ENCODE measurements at regions not wholly inside any gene's neighbourhood (a gene's known extent, or its start where the extent isn't known, plus 50 kb on each side); places are given as distances from the start of the nearest gene placed in this dataset.
"Not testable (repeated sequence)": the region's sequence is repeated elsewhere in the genome, so short reads cannot be mapped to it uniquely, and the experiment has no call there.

- no peaks in the 10 kb centered on the region for H3K27me3 ChIP-seq (ENCODE audit: control insufficient read depth in 1 of 2, insufficient read depth in 2 of 2, low read length in 2 of 2)
- no peak overlapping the region for H3K4me3 ChIP-seq (ENCODE audit: low read depth in 1 of 2, low read length in 2 of 2)
- WGBS, 2 donors: 25 to 42% methylated on average over 6 of the region's 6 CpGs
- no peaks in the 10 kb centered on the region for H3K4me1 ChIP-seq (ENCODE audit: control insufficient read depth in 2 of 2, insufficient read depth in 2 of 2, low read length in 1 of 2)
- no peaks in the 10 kb centered on the region for H3K9me3 ChIP-seq (ENCODE audit: control insufficient read depth in 2 of 2, insufficient read depth in 1 of 2, low read depth in 1 of 2, low read length in 1 of 2)
- H3K36me3 ChIP-seq (ENCODE audit: control insufficient read depth in 2 of 2, insufficient read depth in 2 of 2, low read length in 1 of 2): no peaks in the 10 kb centered on the region
- no peak overlapping the region for H3K27ac ChIP-seq (ENCODE audit: low read depth in 2 of 2, low read length in 1 of 2)
Observed at GRCh38 chr6:155543166-155543847, 87.7 kb upstream of the NOX3 start.

DNA sequence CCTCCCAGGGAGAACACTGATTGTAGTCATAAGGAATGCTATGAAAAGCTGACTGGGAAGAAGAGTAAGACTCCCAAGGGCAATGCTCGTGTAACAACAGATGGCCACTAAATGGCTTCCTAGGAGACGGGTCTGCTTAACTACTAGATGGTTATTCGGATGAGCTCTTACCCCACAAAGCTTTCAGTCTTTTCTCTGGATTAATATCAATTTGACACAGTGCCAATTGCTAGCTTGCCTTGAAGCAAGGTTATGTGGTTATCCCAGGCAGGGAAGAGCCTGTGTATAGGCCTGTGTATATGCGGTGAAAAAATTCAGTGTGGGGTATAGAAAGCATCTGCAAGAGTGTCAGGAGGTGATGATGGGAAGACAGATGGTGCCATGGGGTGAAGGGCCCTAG, 86.4 kb upstream of the NOX3 start:
- H3K4me1 ChIP-seq (ENCODE audit: control insufficient read depth in 2 of 2, insufficient read depth in 2 of 2, low read length in 1 of 2): no peaks in the 10 kb centered on the region
- no peak overlapping the region for H3K4me3 ChIP-seq (ENCODE audit: low read depth in 1 of 2, low read length in 2 of 2)
- H3K27me3 ChIP-seq (ENCODE audit: control insufficient read depth in 1 of 2, insufficient read depth in 2 of 2, low read length in 2 of 2): no peaks in the 10 kb centered on the region
- WGBS, 2 donors: 79 to 89% methylated on average over 4 of the region's 4 CpGs
- H3K9me3 ChIP-seq (ENCODE audit: control insufficient read depth in 2 of 2, insufficient read depth in 1 of 2, low read depth in 1 of 2, low read length in 1 of 2): no peaks in the 10 kb centered on the region
- no peak overlapping the region for H3K27ac ChIP-seq (ENCODE audit: low read depth in 2 of 2, low read length in 1 of 2)
- no peaks in the 10 kb centered on the region for H3K36me3 ChIP-seq (ENCODE audit: control insufficient read depth in 2 of 2, insufficient read depth in 2 of 2, low read length in 1 of 2)

DNA sequence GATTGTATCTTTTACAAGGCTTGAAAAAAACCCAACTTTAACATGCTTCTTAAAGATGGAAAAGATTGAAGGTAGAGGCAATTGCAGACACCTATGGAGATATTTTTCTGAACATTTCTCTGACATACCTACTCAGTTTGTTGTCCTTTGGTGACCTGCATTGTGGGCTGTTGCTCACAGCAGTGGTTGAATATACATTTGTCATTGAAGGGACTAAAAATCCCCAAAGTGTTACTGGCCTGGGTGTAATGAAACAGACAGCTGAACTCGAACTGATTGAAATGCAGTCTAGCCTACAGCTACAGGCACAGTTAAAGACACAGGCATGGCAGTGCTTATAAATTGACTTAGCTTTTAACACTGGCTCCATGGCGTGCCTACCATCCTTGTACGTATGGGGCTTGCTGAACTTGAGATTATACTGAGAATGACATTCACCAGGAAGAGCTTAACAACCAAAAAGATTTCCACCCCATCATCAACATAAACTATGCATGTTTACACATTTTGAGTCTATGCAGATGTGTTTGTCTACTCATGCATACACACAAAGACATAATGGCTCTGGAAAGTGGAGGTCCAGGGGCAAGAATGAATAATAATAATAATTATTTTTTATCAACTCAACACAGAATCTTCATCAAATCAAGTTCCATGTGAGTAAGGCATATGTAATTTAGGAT, 83.2 kb upstream of the NOX3 start:
- 78 to 80% methylated on average over 3 of the region's 3 CpGs for WGBS, 2 donors
- H3K27me3 ChIP-seq (ENCODE audit: control insufficient read depth in 1 of 2, insufficient read depth in 2 of 2, low read length in 2 of 2): no peaks in the 10 kb centered on the region
- H3K27ac ChIP-seq (ENCODE audit: low read depth in 2 of 2, low read length in 1 of 2): no peak overlapping the region
- no peaks in the 10 kb centered on the region for H3K4me1 ChIP-seq (ENCODE audit: control insufficient read depth in 2 of 2, insufficient read depth in 2 of 2, low read length in 1 of 2)
- no peaks in the 10 kb centered on the region for H3K36me3 ChIP-seq (ENCODE audit: control insufficient read depth in 2 of 2, insufficient read depth in 2 of 2, low read length in 1 of 2)
- no peak overlapping the region for H3K4me3 ChIP-seq (ENCODE audit: low read depth in 1 of 2, low read length in 2 of 2)
- H3K9me3 ChIP-seq (ENCODE audit: control insufficient read depth in 2 of 2, insufficient read depth in 1 of 2, low read depth in 1 of 2, low read length in 1 of 2): no peaks in the 10 kb centered on the region

- WGBS, 2 donors: 96 to 99% methylated on average over 2 of the region's 2 CpGs
- Histone ChIP-seq H3K9me3 (ENCODE audit: control insufficient read depth in 2 of 2, insufficient read depth in 1 of 2, low read depth in 1 of 2, low read length in 1 of 2) (no peaks in the 10 kb centered on the region), H3K36me3 (ENCODE audit: control insufficient read depth in 2 of 2, insufficient read depth in 2 of 2, low read length in 1 of 2) (no peaks in the 10 kb centered on the region), H3K4me1 (ENCODE audit: control insufficient read depth in 2 of 2, insufficient read depth in 2 of 2, low read length in 1 of 2) (no peaks in the 10 kb centered on the region), H3K4me3 (ENCODE audit: low read depth in 1 of 2, low read length in 2 of 2) (no peak overlapping the region), H3K27me3 (ENCODE audit: control insufficient read depth in 1 of 2, insufficient read depth in 2 of 2, low read length in 2 of 2) (no peaks in the 10 kb centered on the region), H3K27ac (ENCODE audit: low read depth in 2 of 2, low read length in 1 of 2) (no peak overlapping the region)
Observed at GRCh38 chr6:155534678-155535077, 79.0 kb upstream of the NOX3 start.

GRCh38 chr6:155530219-155530834, 74.7 kb upstream of the NOX3 start:
- H3K27me3 ChIP-seq (ENCODE audit: control insufficient read depth in 1 of 2, insufficient read depth in 2 of 2, low read length in 2 of 2): no peaks in the 10 kb centered on the region
- H3K27ac ChIP-seq (ENCODE audit: low read depth in 2 of 2, low read length in 1 of 2): no peak overlapping the region
- H3K4me3 ChIP-seq (ENCODE audit: low read depth in 1 of 2, low read length in 2 of 2): no peak overlapping the region
- no peaks in the 10 kb centered on the region for H3K9me3 ChIP-seq (ENCODE audit: control insufficient read depth in 2 of 2, insufficient read depth in 1 of 2, low read depth in 1 of 2, low read length in 1 of 2)
- H3K36me3 ChIP-seq (ENCODE audit: control insufficient read depth in 2 of 2, insufficient read depth in 2 of 2, low read length in 1 of 2): no peaks in the 10 kb centered on the region
- WGBS, 2 donors: 41 to 43% methylated on average over 4 of the region's 4 CpGs
- H3K4me1 ChIP-seq (ENCODE audit: control insufficient read depth in 2 of 2, insufficient read depth in 2 of 2, low read length in 1 of 2): no peaks in the 10 kb centered on the region

- not testable (repeated sequence) for H3K27me3 ChIP-seq (ENCODE audit: control insufficient read depth in 1 of 2, insufficient read depth in 2 of 2, low read length in 2 of 2); H3K4me3 ChIP-seq (ENCODE audit: low read depth in 1 of 2, low read length in 2 of 2); H3K4me1 ChIP-seq (ENCODE audit: control insufficient read depth in 2 of 2, insufficient read depth in 2 of 2, low read length in 1 of 2); H3K9me3 ChIP-seq (ENCODE audit: control insufficient read depth in 2 of 2, insufficient read depth in 1 of 2, low read depth in 1 of 2, low read length in 1 of 2); H3K36me3 ChIP-seq (ENCODE audit: control insufficient read depth in 2 of 2, insufficient read depth in 2 of 2, low read length in 1 of 2); H3K27ac ChIP-seq (ENCODE audit: low read depth in 2 of 2, low read length in 1 of 2)
- 92 to 95% methylated on average over 7 of the region's 7 CpGs for WGBS, 2 donors
Observed at GRCh38 chr6:155529814-155530213, 74.2 kb upstream of the NOX3 start.

GRCh38 chr6:155528982-155529453, 73.4 kb upstream of the NOX3 start:
- WGBS, 2 donors: 58 to 61% methylated on average over 2 of the region's 2 CpGs
- H3K36me3 ChIP-seq (ENCODE audit: control insufficient read depth in 2 of 2, insufficient read depth in 2 of 2, low read length in 1 of 2): no peaks in the 10 kb centered on the region
- H3K27ac ChIP-seq (ENCODE audit: low read depth in 2 of 2, low read length in 1 of 2): no peak overlapping the region
- no peaks in the 10 kb centered on the region for H3K9me3 ChIP-seq (ENCODE audit: control insufficient read depth in 2 of 2, insufficient read depth in 1 of 2, low read depth in 1 of 2, low read length in 1 of 2)
- no peak overlapping the region for H3K4me3 ChIP-seq (ENCODE audit: low read depth in 1 of 2, low read length in 2 of 2)
- H3K27me3 ChIP-seq (ENCODE audit: control insufficient read depth in 1 of 2, insufficient read depth in 2 of 2, low read length in 2 of 2): no peaks in the 10 kb centered on the region
- no peaks in the 10 kb centered on the region for H3K4me1 ChIP-seq (ENCODE audit: control insufficient read depth in 2 of 2, insufficient read depth in 2 of 2, low read length in 1 of 2)

DNA sequence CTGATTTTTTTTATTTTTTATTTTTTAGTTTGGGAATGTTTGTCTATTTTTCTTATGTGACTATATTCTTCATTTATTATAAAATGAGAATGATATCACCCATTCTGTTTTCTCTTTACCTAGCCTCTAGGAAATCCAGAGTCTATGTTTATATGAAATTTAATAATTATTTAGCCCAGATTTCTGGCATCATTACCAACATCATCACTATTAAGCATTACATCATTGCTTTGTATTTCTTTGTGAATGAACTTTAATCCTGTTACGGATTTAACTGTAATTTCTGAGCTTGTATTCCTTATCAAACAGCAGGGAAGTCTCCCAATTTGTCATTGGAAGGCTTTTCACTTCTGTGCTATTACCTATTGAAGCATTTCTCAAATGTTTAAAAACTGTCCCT, 72.7 kb upstream of the NOX3 start:
- H3K4me3 ChIP-seq (ENCODE audit: low read depth in 1 of 2, low read length in 2 of 2): no peak overlapping the region
- WGBS, 2 donors: 74 to 85% methylated on average over 1 of the region's 1 CpG

DNA sequence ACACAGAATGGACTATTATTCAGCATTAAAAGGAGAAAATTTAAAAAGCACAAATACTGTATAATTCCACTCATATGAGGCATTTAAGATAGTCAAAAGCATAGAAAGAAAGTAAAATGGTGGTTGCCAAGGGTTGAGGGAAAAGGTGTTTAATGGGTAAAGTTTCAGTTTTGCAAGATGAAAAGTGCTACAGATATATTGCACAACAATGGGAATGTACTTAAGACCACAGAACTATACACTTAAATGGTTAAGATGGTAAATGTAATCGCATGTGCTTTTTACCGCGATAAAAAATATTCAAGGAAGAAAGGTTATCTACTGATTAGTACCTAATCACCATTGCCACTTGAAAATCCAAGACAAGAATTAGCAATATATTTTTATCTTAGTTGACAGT, 71.8 kb upstream of the NOX3 start:
- Histone ChIP-seq H3K4me3 (ENCODE audit: low read depth in 1 of 2, low read length in 2 of 2) (no peak overlapping the region), H3K27me3 (ENCODE audit: control insufficient read depth in 1 of 2, insufficient read depth in 2 of 2, low read length in 2 of 2) (no peaks in the 10 kb centered on the region), H3K9me3 (ENCODE audit: control insufficient read depth in 2 of 2, insufficient read depth in 1 of 2, low read depth in 1 of 2, low read length in 1 of 2) (no peaks in the 10 kb centered on the region), H3K36me3 (ENCODE audit: control insufficient read depth in 2 of 2, insufficient read depth in 2 of 2, low read length in 1 of 2) (no peaks in the 10 kb centered on the region), H3K4me1 (ENCODE audit: control insufficient read depth in 2 of 2, insufficient read depth in 2 of 2, low read length in 1 of 2) (no peaks in the 10 kb centered on the region), H3K27ac (ENCODE audit: low read depth in 2 of 2, low read length in 1 of 2) (no peak overlapping the region)
- WGBS, 2 donors: 91 to 99% methylated on average over 3 of the region's 3 CpGs

More for the DNA sequence above, 72.7 kb upstream of the NOX3 start:
- Histone ChIP-seq H3K36me3 (ENCODE audit: control insufficient read depth in 2 of 2, insufficient read depth in 2 of 2, low read length in 1 of 2) (no peaks in the 10 kb centered on the region), H3K4me1 (ENCODE audit: control insufficient read depth in 2 of 2, insufficient read depth in 2 of 2, low read length in 1 of 2) (no peaks in the 10 kb centered on the region), H3K9me3 (ENCODE audit: control insufficient read depth in 2 of 2, insufficient read depth in 1 of 2, low read depth in 1 of 2, low read length in 1 of 2) (no peaks in the 10 kb centered on the region), H3K27ac (ENCODE audit: low read depth in 2 of 2, low read length in 1 of 2) (no peak overlapping the region), H3K27me3 (ENCODE audit: control insufficient read depth in 1 of 2, insufficient read depth in 2 of 2, low read length in 2 of 2) (no peaks in the 10 kb centered on the region)
